Uterus (tissue), 2 donors: ENCODE measurements at regions not wholly inside any gene's neighbourhood (a gene's known extent, or its start where the extent isn't known, plus 50 kb on each side); places are given as distances from the start of the nearest gene placed in this dataset.

Experiments used
- POLR2A ChIP-seq, 2 donors: fragments of 450-650 bp; IDR thresholded peaks; one replicate each; pipeline ENCODE4 v1.6.1; 2016; ENCODE audit warnings: antibody characterized with exemption in 2 of 2, mild to moderate bottlenecking in 1 of 2, moderate library complexity in 1 of 2
- TF ChIP-seq, protein P1 (sequence below), 4 experiments: fragments of 200-600 bp in 2 of 4; fragments of 450-650 bp in 2 of 4; sonication (generic) in 2 of 4; IDR thresholded peaks; one replicate each; pipeline ENCODE4 v1.5.1; 2016 to 2019; ENCODE audit warnings: antibody characterized with exemption in 4 of 4, mild to moderate bottlenecking in 2 of 4, moderate library complexity in 1 of 4

- no peak for TF ChIP-seq POLR2A (IDR thresholded peaks at IDR 0.05)
- TF ChIP-seq, protein P1, sequence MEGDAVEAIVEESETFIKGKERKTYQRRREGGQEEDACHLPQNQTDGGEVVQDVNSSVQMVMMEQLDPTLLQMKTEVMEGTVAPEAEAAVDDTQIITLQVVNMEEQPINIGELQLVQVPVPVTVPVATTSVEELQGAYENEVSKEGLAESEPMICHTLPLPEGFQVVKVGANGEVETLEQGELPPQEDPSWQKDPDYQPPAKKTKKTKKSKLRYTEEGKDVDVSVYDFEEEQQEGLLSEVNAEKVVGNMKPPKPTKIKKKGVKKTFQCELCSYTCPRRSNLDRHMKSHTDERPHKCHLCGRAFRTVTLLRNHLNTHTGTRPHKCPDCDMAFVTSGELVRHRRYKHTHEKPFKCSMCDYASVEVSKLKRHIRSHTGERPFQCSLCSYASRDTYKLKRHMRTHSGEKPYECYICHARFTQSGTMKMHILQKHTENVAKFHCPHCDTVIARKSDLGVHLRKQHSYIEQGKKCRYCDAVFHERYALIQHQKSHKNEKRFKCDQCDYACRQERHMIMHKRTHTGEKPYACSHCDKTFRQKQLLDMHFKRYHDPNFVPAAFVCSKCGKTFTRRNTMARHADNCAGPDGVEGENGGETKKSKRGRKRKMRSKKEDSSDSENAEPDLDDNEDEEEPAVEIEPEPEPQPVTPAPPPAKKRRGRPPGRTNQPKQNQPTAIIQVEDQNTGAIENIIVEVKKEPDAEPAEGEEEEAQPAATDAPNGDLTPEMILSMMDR (IDR thresholded peaks at IDR 0.05), result no peak
These were observed 712.9 kb upstream of the DDX18 start for GRCh38 chr2:117101613-117102012.
